ENCODE measurements at regions not wholly inside any gene's neighbourhood (a gene's known extent, or its start where the extent isn't known, plus 50 kb on each side); places are given as distances from the start of the nearest gene placed in this dataset.

DNA sequence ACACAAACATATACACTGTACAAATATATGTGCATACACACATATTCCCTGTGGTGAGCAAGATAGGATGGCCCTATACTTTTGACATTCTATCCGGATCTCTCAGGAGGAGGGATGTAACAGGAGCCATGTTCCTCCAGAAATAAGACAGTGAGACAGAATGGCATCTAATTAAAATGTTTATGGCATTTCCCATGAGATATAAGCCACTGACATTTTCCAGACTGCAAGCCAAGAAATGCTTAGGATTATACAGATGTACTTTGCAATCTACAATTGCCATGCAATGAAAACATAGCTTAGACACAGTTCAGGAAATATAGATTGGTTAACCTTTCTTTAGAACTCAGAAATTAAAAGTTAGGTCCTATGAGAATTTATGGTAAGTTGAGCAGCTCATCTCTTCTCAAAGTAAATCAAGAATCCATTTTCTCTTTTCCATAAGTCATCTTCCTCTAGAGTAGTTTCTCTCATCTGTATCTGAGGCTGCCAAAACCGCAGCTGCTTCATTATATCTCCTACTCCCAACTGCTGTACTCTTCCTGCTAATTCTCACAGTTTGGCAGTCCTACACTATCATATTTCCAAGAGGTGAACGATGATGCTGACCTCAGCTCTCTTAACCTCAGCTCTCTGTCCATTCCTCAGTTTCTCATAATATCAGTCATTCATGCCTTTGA, 1719.1 kb downstream of the MAT2B start:
- Histone ChIP-seq H3K9ac (ENCODE audit: insufficient read length) (no peak overlapping the region), H3K36me3 (ENCODE audit: insufficient read depth, low read length) (no peaks in the 10 kb centered on the region), H3K9me3 (ENCODE audit: low read depth, low read length) (no peaks in the 10 kb centered on the region), H3K4me3 (no peak overlapping the region), H3K27ac (no peak overlapping the region)
- DNase-seq (ENCODE audit: low read depth, low spot score) = no peak
- no peak for TF ChIP-seq FOXP2 (optimal IDR thresholded peaks at IDR 0.05; ENCODE audit: control extremely low read depth, extremely low read length, insufficient read depth)
- no peak for TF ChIP-seq POLR2AphosphoS5 (IDR thresholded peaks at IDR 0.05; ENCODE audit: borderline replicate concordance, low read depth, low read length)
- no peak for TF ChIP-seq EZH2 (IDR thresholded peaks at IDR 0.05)

DNA sequence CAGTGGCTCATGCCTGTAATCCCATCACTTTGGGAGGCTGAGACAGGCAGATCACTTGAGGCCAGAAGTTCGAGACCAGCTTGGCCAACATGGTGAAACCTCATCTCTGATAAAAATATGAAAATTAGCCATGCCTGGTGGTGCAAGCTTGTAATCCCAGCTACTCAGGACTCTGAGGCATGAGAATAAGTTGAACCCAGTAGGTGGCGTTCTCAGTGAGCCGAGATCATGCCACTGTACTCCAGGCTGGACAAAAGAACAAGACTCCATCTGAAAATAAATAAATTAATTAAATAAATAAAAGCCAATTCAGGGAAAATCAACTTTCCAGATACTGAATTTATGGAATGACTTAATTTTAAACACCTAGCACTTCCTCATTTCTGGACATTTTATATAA, 1722.1 kb downstream of the MAT2B start:
- no peaks in the 10 kb centered on the region for H3K9me3 ChIP-seq (ENCODE audit: low read depth, low read length)
- no peak overlapping the region for H3K4me3 ChIP-seq
- H3K36me3 ChIP-seq (ENCODE audit: insufficient read depth, low read length) = no peaks in the 10 kb centered on the region
- DNase-seq (ENCODE audit: low read depth, low spot score) = no peak
- no peak overlapping the region for H3K27ac ChIP-seq
- H3K9ac ChIP-seq (ENCODE audit: insufficient read length) = no peak overlapping the region
- TF ChIP-seq FOXP2 (optimal IDR thresholded peaks at IDR 0.05; ENCODE audit: control extremely low read depth, extremely low read length, insufficient read depth) = no peak
- no peak for TF ChIP-seq EZH2 (IDR thresholded peaks at IDR 0.05)
- no peak for TF ChIP-seq POLR2AphosphoS5 (IDR thresholded peaks at IDR 0.05; ENCODE audit: borderline replicate concordance, low read depth, low read length)

DNA sequence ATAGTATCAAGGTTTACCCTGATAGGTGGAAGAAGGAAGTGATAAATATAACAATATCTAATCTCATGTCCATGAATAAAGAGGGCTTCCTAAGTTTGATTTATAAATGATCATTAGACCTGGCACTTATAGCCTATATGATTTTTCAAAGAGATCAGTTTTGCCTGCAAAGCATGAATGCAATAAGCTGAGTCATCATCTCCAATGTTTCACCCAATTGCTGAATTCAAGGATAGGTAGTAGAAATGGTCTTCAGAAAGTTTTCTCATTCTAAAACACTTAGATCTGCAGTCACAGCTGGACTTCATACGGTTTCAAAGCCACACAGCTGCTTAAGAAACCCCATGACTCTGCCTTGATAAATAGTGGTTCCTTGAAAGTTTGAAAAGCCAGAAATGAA, 1722.8 kb downstream of the MAT2B start:
- DNase-seq (ENCODE audit: low read depth, low spot score) = no peak
- Histone ChIP-seq H3K9ac (ENCODE audit: insufficient read length) (no peak overlapping the region), H3K27ac (no peak overlapping the region), H3K4me3 (no peak overlapping the region), H3K9me3 (ENCODE audit: low read depth, low read length) (no peaks in the 10 kb centered on the region), H3K36me3 (ENCODE audit: insufficient read depth, low read length) (no peaks in the 10 kb centered on the region)
- no peak for TF ChIP-seq FOXP2 (optimal IDR thresholded peaks at IDR 0.05; ENCODE audit: control extremely low read depth, extremely low read length, insufficient read depth)
- no peak for TF ChIP-seq POLR2AphosphoS5 (IDR thresholded peaks at IDR 0.05; ENCODE audit: borderline replicate concordance, low read depth, low read length)
- TF ChIP-seq EZH2 (IDR thresholded peaks at IDR 0.05) = no peak

DNA sequence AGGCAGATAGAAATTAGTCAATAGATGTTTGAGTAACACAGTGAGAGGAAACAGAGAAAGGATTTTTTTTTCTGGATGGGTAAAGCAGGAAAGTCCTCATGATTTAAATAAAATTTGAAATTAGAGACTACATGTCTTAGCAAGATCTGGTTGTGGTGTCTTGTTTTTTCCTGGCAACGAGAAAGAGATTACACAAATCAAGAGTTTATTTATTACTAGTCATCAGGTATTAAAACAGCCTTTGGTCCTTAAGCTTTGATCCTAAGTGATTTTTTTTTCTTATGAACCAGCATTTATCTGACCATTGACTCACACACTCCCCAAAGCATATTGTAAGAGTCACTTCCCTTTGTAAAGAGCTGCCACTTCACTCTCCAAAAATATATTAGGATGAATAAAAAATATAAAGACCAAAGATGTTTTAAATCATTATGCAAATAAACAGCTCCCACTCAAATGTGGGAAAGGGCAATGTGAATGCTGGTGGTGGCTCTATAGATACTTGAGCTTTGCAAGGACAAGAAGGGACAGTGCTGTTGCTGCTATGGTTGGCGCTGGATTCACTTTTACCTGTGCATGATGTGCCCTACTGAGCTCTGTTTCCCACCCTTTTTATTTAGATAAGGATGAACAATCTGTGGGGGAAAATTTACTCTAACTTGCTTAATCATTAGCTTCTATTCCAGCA, 1726.5 kb downstream of the MAT2B start:
- Histone ChIP-seq H3K4me3 (no peak overlapping the region), H3K9me3 (ENCODE audit: low read depth, low read length) (no peaks in the 10 kb centered on the region), H3K27ac (no peak overlapping the region), H3K9ac (ENCODE audit: insufficient read length) (no peak overlapping the region), H3K36me3 (ENCODE audit: insufficient read depth, low read length) (no peaks in the 10 kb centered on the region)
- no peak for TF ChIP-seq EZH2 (IDR thresholded peaks at IDR 0.05)
- DNase-seq (ENCODE audit: low read depth, low spot score) = no peak

GRCh38 chr5:165232509-165233028, 1727.2 kb downstream of the MAT2B start:
- DNase-seq (ENCODE audit: low read depth, low spot score) = no peak
- Histone ChIP-seq H3K4me3 (no peak overlapping the region), H3K9me3 (ENCODE audit: low read depth, low read length) (no peaks in the 10 kb centered on the region), H3K9ac (ENCODE audit: insufficient read length) (no peak overlapping the region), H3K36me3 (ENCODE audit: insufficient read depth, low read length) (no peaks in the 10 kb centered on the region), H3K27ac (no peak overlapping the region)
- TF ChIP-seq POLR2AphosphoS5 (IDR thresholded peaks at IDR 0.05; ENCODE audit: borderline replicate concordance, low read depth, low read length) (no peak), EZH2 (IDR thresholded peaks at IDR 0.05) (no peak), FOXP2 (optimal IDR thresholded peaks at IDR 0.05; ENCODE audit: control extremely low read depth, extremely low read length, insufficient read depth) (no peak)

DNA sequence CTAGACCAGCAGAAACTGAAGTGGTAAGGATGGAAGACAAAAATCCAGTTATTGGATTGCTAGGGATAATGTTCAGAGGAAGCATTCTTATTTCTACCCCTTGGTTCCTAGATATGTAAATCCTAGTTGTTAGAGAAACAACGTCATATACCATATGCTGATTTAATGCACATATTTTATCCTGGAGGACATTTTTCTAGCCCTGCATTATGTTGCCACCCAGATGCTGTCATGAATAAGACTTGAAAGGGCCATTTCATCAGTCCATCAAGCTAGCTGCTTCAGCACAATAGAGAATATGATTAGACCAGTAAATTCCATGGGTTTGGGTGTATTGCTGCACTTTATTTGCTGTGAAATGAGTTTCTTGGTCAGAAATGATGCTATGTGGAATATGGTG, 1736.4 kb downstream of the MAT2B start:
- Histone ChIP-seq H3K9me3 (ENCODE audit: low read depth, low read length) (no peaks in the 10 kb centered on the region), H3K9ac (ENCODE audit: insufficient read length) (no peak overlapping the region), H3K36me3 (ENCODE audit: insufficient read depth, low read length) (no peaks in the 10 kb centered on the region), H3K4me3 (no peak overlapping the region), H3K27ac (no peak overlapping the region)
- TF ChIP-seq FOXP2 (optimal IDR thresholded peaks at IDR 0.05; ENCODE audit: control extremely low read depth, extremely low read length, insufficient read depth) = no peak
- no peak for TF ChIP-seq POLR2AphosphoS5 (IDR thresholded peaks at IDR 0.05; ENCODE audit: borderline replicate concordance, low read depth, low read length)
- DNase-seq (ENCODE audit: low read depth, low spot score) = no peak

GRCh38 chr5:165242646-165243045, 1737.2 kb downstream of the MAT2B start:
- no peak for TF ChIP-seq POLR2AphosphoS5 (IDR thresholded peaks at IDR 0.05; ENCODE audit: borderline replicate concordance, low read depth, low read length)
- no peak for TF ChIP-seq EZH2 (IDR thresholded peaks at IDR 0.05)
- no peak for TF ChIP-seq FOXP2 (optimal IDR thresholded peaks at IDR 0.05; ENCODE audit: control extremely low read depth, extremely low read length, insufficient read depth)
- Histone ChIP-seq H3K4me3 (no peak overlapping the region), H3K36me3 (ENCODE audit: insufficient read depth, low read length) (no peaks in the 10 kb centered on the region), H3K27ac (no peak overlapping the region), H3K9me3 (ENCODE audit: low read depth, low read length) (no peaks in the 10 kb centered on the region), H3K9ac (ENCODE audit: insufficient read length) (no peak overlapping the region)
- DNase-seq (ENCODE audit: low read depth, low spot score) = no peak

GRCh38 chr5:165244407-165244806, 1739.0 kb downstream of the MAT2B start:
- DNase-seq (ENCODE audit: low read depth, low spot score) = no peak
- H3K36me3 ChIP-seq (ENCODE audit: insufficient read depth, low read length) = no peaks in the 10 kb centered on the region
- H3K9me3 ChIP-seq (ENCODE audit: low read depth, low read length) = no peaks in the 10 kb centered on the region
- no peak overlapping the region for H3K4me3 ChIP-seq
- no peak overlapping the region for H3K27ac ChIP-seq
- TF ChIP-seq FOXP2 (optimal IDR thresholded peaks at IDR 0.05; ENCODE audit: control extremely low read depth, extremely low read length, insufficient read depth) (no peak), POLR2AphosphoS5 (IDR thresholded peaks at IDR 0.05; ENCODE audit: borderline replicate concordance, low read depth, low read length) (no peak), EZH2 (IDR thresholded peaks at IDR 0.05) (no peak)
- H3K9ac ChIP-seq (ENCODE audit: insufficient read length) = no peak overlapping the region
